ENCODE measurements at regions not wholly inside any gene's neighbourhood (a gene's known extent, or its start where the extent isn't known, plus 50 kb on each side); places are given as distances from the start of the nearest gene placed in this dataset.
A peak's percentile ranks its signal among the peaks of the same experiment; 100 is the strongest.

DNA sequence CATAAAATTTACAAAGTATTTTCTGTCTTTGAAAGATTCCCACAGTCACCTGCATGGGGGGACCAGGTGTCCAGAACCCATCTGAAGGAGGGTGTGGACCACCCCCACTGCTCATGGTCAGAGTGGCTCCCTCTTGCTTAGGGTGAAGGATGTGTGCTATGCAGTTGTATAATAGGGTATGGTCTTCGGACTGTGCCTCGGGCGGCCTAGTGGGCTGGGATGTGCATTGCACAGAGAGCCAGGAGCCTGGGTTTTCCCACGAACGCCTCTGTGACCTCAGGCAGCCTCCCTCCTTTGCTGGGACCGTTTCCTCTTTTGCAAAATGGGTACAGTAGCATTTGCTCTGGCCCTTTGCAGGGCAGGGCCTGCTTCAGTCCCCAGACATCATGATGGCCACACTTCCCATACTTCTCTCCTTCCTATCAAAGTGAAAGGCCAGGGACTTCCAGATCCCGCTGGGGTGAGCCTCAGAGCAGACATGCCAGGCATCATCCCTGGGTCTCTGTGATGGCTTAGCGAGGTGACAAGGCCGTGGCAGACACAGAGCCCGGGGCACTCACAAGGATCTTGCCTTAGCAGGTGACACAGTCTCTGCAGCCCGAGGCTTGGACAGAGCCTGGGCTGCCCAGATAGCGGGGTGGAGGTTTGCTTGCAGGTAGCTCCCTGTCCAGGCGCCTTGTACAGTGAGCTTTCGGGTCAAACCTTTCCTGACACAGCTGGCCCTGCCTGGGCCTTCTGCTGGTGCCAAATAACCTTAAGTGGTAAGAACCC lies 59.4 kb upstream of the ZNF536 start:
- no peak for ATAC-seq (ENCODE audit: low read depth in 2 of 2)
- Mint-ChIP-seq H3K4me1 (no peaks in the 10 kb centered on the region), H3K27ac (no peak overlapping the region), H3K4me3 (peak overlapping the region in 1 of 8 donors; percentile 58), H3K9me3 (peaks cover 4 to 17% (median 10%) of the 10 kb centered on the region in 7 donors), H3K27me3 (no peaks in the 10 kb centered on the region), H3K36me3 (no peaks in the 10 kb centered on the region)
- DNase-seq, result no peak

DNA sequence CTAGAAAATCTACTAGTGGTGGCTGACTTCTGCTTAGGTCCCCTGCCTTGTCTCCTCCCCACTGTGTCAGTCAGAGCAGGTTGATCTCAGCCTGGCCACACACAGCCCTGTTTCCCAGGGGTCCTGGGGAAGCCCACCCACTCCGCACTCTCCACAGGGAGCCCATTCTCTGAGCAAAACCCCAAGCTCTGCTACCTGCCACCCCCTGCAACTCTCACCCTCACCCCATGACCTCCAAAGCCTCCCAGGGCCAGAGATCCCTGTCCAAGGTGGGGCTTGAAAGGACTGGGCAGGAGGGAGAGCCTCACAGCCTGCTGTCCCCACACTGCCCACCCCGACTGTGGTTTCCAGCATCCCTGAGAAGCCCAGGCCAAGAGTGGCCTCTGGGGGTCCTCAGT lies 58.8 kb upstream of the ZNF536 start:
- Mint-ChIP-seq H3K36me3 (no peaks in the 10 kb centered on the region), H3K27me3 (no peaks in the 10 kb centered on the region), H3K4me1 (no peaks in the 10 kb centered on the region), H3K9me3 (peaks cover 4 to 17% (median 10%) of the 10 kb centered on the region in 7 donors), H3K4me3 (no peak overlapping the region), H3K27ac (no peak overlapping the region)
- DNase-seq (no peak), ATAC-seq (ENCODE audit: low read depth in 2 of 2) (no peak)

DNA sequence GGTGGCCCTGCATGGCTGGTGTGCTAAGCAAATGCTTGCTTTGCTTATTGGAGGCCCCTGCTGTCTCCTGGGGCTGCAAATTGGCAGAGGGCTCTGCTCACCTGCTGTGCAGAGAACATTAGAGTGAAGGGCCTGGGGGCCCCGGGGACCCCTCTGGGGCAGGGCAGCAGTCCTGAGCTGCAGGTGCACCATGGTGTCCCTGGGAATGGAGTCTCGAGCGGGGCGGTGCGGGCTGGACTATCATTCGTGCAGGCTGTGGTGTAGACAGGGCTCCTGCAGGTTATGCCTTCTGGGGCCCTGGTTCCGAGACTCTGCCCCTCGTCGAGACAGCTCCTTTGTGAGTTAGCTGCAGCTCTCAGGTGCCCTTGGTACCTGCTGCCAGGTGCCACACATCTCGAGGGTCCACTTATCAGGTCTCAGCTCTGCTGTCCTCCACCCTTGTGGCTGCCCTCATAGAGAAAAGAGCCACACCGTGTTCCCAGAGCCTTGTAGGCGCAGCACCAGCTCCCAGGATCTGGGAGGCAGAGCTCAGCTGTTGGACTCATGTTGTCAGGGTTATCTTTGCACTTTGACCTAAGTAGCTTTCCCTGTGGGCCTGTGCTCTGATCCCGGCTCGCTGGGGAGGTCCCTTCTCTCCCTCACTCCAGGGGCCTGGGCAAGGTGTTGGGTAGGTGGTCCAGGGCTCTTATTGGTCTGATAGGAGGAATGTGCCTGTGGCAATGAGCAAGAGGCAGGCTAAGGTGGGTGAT lies 58.0 kb upstream of the ZNF536 start:
- H3K9me3 Mint-ChIP-seq, result peaks cover 4 to 17% (median 10%) of the 10 kb centered on the region in 7 donors
- peaks cover 0 to 4% (median 0%) of the 10 kb centered on the region in 3 donors for H3K27me3 Mint-ChIP-seq
- ATAC-seq (ENCODE audit: low read depth in 2 of 2) (no peak), DNase-seq (no peak)
- no peak overlapping the region for H3K27ac Mint-ChIP-seq
- no peak overlapping the region for H3K4me3 Mint-ChIP-seq
- no peaks in the 10 kb centered on the region for H3K36me3 Mint-ChIP-seq
- H3K4me1 Mint-ChIP-seq, result no peaks in the 10 kb centered on the region

DNA sequence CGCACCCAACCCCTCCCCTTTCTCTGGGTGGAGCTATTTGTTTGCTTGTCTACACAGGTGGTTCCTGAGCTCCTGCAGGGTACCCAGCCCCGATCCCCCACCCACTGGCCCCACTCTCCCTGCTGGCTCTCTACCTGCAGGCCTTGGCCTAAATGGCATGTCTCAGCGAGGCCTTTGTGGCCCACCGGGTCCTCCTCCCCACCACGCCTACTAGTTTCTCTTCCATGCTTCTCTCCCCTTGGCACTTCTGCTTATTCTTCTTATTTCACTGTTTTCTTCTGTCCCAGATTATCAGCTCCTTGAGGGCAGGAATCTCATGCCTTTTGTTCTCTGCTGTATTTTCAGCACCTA lies 57.4 kb upstream of the ZNF536 start:
- no peaks in the 10 kb centered on the region for H3K4me1 Mint-ChIP-seq
- H3K27ac Mint-ChIP-seq, result no peak overlapping the region
- ATAC-seq (ENCODE audit: low read depth in 2 of 2), result no peak
- H3K36me3 Mint-ChIP-seq, result no peaks in the 10 kb centered on the region
- H3K4me3 Mint-ChIP-seq, result no peak overlapping the region
- no peak for DNase-seq
- peaks cover 0 to 4% (median 0%) of the 10 kb centered on the region in 3 donors for H3K27me3 Mint-ChIP-seq
- H3K9me3 Mint-ChIP-seq, result peaks cover 4 to 17% (median 10%) of the 10 kb centered on the region in 7 donors

DNA sequence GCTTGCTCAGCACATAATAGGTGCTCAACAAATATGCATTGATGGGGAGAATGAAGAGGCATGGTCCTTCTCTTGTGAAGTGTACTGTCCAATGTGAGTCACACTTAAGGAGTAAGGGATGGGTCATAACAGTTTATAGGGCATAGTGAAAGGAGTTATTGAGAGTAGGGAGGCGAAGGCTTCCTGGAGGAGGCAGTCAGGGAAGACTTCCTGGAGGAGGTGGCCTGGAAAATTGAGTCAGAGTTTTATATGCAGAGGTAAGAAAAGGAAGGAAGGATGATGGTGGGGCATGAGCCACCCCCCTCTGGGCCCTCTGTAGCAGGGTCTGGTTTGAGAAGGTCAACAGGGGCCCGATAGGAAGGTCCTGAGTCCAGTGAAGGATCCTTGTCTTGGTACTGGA lies 57.0 kb upstream of the ZNF536 start:
- Mint-ChIP-seq H3K36me3 (no peaks in the 10 kb centered on the region), H3K27me3 (peaks cover 0 to 4% (median 0%) of the 10 kb centered on the region in 3 donors), H3K4me1 (no peaks in the 10 kb centered on the region), H3K27ac (no peak overlapping the region), H3K9me3 (peaks cover 4 to 17% (median 10%) of the 10 kb centered on the region in 7 donors), H3K4me3 (peak overlapping the region in 1 of 8 donors; percentile 10)
- DNase-seq, result no peak
- no peak for ATAC-seq (ENCODE audit: low read depth in 2 of 2)

DNA sequence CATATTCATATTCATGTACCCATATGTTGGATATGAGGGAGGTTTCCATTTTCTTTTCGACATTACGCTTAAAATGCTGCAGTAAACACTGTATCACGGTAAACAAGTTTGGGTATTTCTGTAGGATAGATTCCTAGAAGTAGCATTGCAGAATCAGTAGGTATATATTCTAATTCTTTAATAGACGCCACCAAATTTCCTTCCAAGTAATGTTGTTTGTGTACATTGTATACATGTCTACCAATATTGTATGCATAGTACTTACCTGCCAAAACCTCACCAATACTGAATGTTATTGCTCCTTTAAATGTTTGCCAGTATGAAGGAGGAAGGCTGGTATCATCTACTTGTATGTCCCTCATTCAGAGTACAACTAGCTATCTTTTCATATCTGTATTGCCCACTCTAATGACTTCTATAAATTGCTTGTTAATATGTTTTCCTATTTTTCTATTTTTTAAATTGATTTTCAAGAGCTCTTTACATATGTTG lies 56.1 kb upstream of the ZNF536 start:
- Mint-ChIP-seq H3K9me3 (peaks cover 4 to 17% (median 10%) of the 10 kb centered on the region in 7 donors), H3K27ac (no peak overlapping the region), H3K4me3 (no peak overlapping the region)

DNA sequence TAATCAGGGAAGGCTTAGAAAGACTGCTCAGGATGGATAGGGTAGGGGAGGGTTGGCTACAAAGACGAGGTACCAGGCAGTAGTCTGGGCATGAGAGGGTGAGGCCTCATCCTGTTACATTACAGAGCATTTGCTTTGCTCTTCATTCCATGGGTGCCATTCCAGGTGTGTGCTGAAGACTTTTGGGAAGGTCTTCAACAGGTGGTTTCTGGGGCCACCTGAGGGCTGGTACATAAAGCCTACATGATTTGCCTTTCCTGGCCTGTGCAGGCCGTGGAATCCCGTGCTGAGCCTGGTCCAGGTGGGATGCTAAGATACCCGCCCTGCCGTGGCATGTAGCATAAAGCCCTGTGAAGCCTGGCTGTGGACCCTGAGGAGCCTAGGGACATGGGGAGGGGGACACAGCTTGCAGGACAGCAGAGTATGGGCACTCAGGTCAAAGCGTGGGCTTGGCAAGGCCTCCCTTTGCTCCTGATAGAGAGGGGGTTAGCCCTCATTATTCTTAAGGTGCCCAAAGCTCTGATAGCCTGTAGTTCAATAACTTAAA lies 55.6 kb upstream of the ZNF536 start:
- H3K27ac Mint-ChIP-seq, result no peak overlapping the region
- no peaks in the 10 kb centered on the region for H3K4me1 Mint-ChIP-seq
- ATAC-seq (ENCODE audit: low read depth in 2 of 2), result no peak
- peaks cover 0 to 4% (median 0%) of the 10 kb centered on the region in 3 donors for H3K27me3 Mint-ChIP-seq
- no peak overlapping the region for H3K4me3 Mint-ChIP-seq
- H3K9me3 Mint-ChIP-seq, result peaks cover 4 to 17% (median 10%) of the 10 kb centered on the region in 7 donors
- DNase-seq, result no peak
- H3K36me3 Mint-ChIP-seq, result no peaks in the 10 kb centered on the region

More for the DNA sequence above, 56.1 kb upstream of the ZNF536 start:
- H3K4me1 Mint-ChIP-seq, result no peaks in the 10 kb centered on the region
- H3K27me3 Mint-ChIP-seq, result peaks cover 0 to 4% (median 0%) of the 10 kb centered on the region in 3 donors
- ATAC-seq (ENCODE audit: low read depth in 2 of 2), result no peak
- DNase-seq, result no peak
- H3K36me3 Mint-ChIP-seq, result no peaks in the 10 kb centered on the region

DNA sequence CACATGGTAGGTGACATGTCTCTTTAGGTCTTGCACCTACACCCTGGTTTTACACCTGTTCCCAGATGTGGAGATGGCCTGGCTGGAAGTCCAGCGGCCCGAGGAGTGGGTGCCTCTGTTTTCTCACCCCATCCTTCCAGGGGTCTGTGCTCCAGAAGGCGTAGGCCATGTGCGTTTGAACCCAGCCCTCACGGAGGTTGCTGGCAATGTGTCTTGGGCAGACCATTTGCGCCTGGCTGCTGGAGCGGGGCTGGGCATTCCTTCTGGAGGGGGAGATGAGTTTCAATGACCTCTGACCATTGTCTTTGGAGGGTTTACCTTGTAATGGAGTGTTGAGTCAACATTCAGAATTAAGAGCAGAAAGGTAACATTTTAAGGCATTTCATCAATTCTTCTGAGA lies 54.8 kb upstream of the ZNF536 start:
- Mint-ChIP-seq H3K36me3 (no peaks in the 10 kb centered on the region), H3K27me3 (peaks cover 0 to 4% (median 0%) of the 10 kb centered on the region in 3 donors), H3K4me3 (no peak overlapping the region), H3K4me1 (no peaks in the 10 kb centered on the region), H3K27ac (no peak overlapping the region), H3K9me3 (peaks cover 4 to 17% (median 11%) of the 10 kb centered on the region in 7 donors)
- no peak for DNase-seq
- no peak for ATAC-seq (ENCODE audit: low read depth in 2 of 2)

DNA sequence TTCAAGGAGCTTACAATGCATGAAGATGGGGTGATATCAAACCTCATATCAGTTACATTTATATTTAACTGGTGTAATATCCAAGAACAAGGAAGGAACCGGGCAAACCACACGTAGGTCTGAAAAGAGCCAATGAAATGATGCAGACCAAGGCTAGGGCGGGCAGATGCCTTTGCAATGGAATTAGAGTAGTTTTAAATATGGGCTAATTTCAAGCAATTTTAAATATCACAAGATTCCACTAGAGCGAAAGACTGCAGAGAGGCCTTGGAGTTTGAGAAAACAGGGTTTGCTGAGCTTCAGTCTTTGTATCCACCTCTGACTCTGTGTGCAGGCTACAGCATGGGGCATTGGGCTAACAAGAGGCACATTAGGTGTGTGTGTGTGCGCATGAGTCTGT lies 53.9 kb upstream of the ZNF536 start:
- H3K27ac Mint-ChIP-seq, result no peak overlapping the region
- no peak for DNase-seq
- no peaks in the 10 kb centered on the region for H3K4me1 Mint-ChIP-seq
- no peak for ATAC-seq (ENCODE audit: low read depth in 2 of 2)
- no peak overlapping the region for H3K4me3 Mint-ChIP-seq
- no peaks in the 10 kb centered on the region for H3K36me3 Mint-ChIP-seq
- peaks cover 0 to 4% (median 0%) of the 10 kb centered on the region in 3 donors for H3K27me3 Mint-ChIP-seq
- H3K9me3 Mint-ChIP-seq, result peaks cover 4 to 17% (median 11%) of the 10 kb centered on the region in 7 donors

DNA sequence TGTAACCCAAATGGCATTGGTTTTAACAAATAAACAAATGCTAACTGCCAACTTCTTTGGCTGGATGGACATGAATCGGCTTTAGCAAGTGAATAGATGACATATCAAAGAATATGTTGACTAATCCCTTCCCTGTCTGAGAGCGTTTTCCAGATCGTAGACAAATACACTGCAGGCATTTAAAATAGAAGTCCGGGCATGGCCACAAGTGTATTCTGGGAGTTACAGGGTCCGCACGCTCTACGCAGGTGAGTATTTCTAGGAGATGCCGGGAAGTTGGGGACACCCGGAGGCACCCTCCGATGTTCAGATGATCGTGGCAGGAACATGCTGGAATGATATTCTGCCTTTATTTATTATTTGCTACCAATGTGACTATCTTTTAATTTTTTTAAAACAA lies 53.2 kb upstream of the ZNF536 start:
- ATAC-seq (ENCODE audit: low read depth in 2 of 2) (no peak), DNase-seq (no peak)
- Mint-ChIP-seq H3K27ac (peak overlapping the region in 1 of 6 donors; percentile 8), H3K4me3 (no peak overlapping the region), H3K36me3 (no peaks in the 10 kb centered on the region), H3K9me3 (peaks cover 6 to 17% (median 13%) of the 10 kb centered on the region in 7 donors), H3K4me1 (no peaks in the 10 kb centered on the region), H3K27me3 (peaks cover 0 to 4% (median 4%) of the 10 kb centered on the region in 3 donors)

DNA sequence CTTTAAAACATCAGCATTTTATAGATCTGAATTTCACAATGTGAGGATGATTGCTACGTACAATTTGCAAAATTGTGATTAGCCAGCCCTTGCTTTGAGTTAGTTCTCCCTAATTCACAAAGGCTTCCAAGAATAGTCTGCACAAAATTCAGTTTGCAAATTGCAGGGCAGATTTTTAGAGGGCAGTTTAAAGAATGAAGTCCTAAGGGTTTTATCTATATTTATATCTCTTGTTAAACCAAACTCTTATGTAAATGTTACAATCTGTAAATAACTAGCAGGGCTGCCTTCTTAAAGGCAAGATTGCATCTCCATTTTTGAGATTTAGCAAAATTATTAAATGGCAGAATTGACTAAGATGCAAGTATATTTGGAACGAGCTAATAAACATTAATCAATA lies 52.8 kb upstream of the ZNF536 start:
- H3K27ac Mint-ChIP-seq, result no peak overlapping the region
- no peaks in the 10 kb centered on the region for H3K36me3 Mint-ChIP-seq
- no peak for DNase-seq
- H3K27me3 Mint-ChIP-seq, result peaks cover 0 to 8% (median 4%) of the 10 kb centered on the region in 3 donors
- peaks cover 6 to 20% (median 13%) of the 10 kb centered on the region in 7 donors for H3K9me3 Mint-ChIP-seq
- no peaks in the 10 kb centered on the region for H3K4me1 Mint-ChIP-seq
- ATAC-seq (ENCODE audit: low read depth in 2 of 2), result no peak
- H3K4me3 Mint-ChIP-seq, result no peak overlapping the region

DNA sequence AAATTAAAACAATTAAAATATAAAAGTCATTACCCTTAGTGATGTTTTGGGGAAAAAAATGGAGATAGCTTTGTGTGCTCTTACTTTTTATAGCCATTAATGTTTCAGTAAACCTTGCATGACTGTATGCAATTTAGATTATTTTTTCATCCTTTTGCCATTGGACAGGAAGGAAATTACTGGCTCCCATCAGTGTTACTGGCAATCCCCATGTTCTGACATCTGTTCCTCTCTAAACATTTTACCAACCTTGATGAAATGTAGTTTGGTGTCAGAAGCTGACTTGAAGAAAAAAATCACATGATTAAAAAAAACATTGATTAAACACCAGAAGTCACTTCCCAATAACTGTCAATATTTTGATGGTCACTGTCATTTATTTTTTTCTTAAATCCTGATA lies 52.3 kb upstream of the ZNF536 start:
- Mint-ChIP-seq H3K27me3 (peaks cover 0 to 8% (median 4%) of the 10 kb centered on the region in 3 donors), H3K4me1 (no peaks in the 10 kb centered on the region), H3K9me3 (peaks cover 5 to 20% (median 13%) of the 10 kb centered on the region in 7 donors), H3K27ac (no peak overlapping the region), H3K36me3 (no peaks in the 10 kb centered on the region), H3K4me3 (no peak overlapping the region)
- no peak for DNase-seq
- ATAC-seq (ENCODE audit: low read depth in 2 of 2), result no peak

DNA sequence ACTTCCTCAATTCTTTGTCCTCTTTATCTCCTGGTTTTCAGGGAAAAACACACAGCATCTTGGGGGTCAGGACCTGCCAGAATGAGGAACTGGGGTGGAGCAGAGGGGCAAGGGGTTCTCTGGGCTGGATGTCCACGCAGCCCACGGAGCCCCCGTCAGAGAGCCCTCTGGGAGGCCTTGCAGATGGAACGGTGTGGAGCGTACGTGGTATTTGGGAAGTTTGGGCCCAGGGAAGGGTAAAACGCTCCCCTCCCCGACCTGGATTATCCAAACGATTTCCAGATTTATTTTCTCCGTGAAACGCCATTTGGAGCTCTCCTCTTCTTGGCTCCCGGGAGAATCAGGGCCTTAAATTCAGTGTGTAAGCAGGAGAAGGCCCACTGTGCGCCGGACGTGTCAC lies 51.7 kb upstream of the ZNF536 start:
- Mint-ChIP-seq H3K4me3 (no peak overlapping the region), H3K27me3 (peaks cover 0 to 8% (median 4%) of the 10 kb centered on the region in 3 donors), H3K27ac (no peak overlapping the region), H3K36me3 (no peaks in the 10 kb centered on the region), H3K4me1 (no peaks in the 10 kb centered on the region), H3K9me3 (peaks cover 2 to 15% (median 10%) of the 10 kb centered on the region in 7 donors)
- DNase-seq, result no peak
- ATAC-seq (ENCODE audit: low read depth in 2 of 2), result no peak
